ENCODE measurements at regions not wholly inside any gene's neighbourhood (a gene's known extent, or its start where the extent isn't known, plus 50 kb on each side); places are given as distances from the start of the nearest gene placed in this dataset.

- no peak for DNase-seq (ENCODE audit: low read depth)
Measured at GRCh38 chr17:14717859-14718258, 417.0 kb downstream of the HS3ST3B1 start.

GRCh38 chr17:14715561-14715960, 414.7 kb downstream of the HS3ST3B1 start:
- no peak for DNase-seq (ENCODE audit: low read depth)
- H3K4me3 ChIP-seq (ENCODE audit: low read depth, low read length), result no peak overlapping the region
- TF ChIP-seq MAX (IDR thresholded peaks at IDR 0.05; ENCODE audit: low read depth, low read length) (no peak), POLR2A (IDR thresholded peaks at IDR 0.05; ENCODE audit: extremely low read depth, insufficient read length) (no peak), MYC (IDR thresholded peaks at IDR 0.05; ENCODE audit: low read depth, low read length) (no peak), CTCF (IDR thresholded peaks at IDR 0.05; ENCODE audit: low read depth, low read length) (no peak)

More at GRCh38 chr17:14717859-14718258, 417.0 kb downstream of the HS3ST3B1 start:
- no peak overlapping the region for H3K4me3 ChIP-seq (ENCODE audit: low read depth, low read length)
- TF ChIP-seq CTCF (IDR thresholded peaks at IDR 0.05; ENCODE audit: low read depth, low read length) (no peak), MAX (IDR thresholded peaks at IDR 0.05; ENCODE audit: low read depth, low read length) (no peak), POLR2A (IDR thresholded peaks at IDR 0.05; ENCODE audit: extremely low read depth, insufficient read length) (no peak), MYC (IDR thresholded peaks at IDR 0.05; ENCODE audit: low read depth, low read length) (no peak)

GRCh38 chr17:14712611-14713021, 411.7 kb downstream of the HS3ST3B1 start:
- H3K4me3 ChIP-seq (ENCODE audit: low read depth, low read length), result no peak overlapping the region
- TF ChIP-seq POLR2A (IDR thresholded peaks at IDR 0.05; ENCODE audit: extremely low read depth, insufficient read length) (no peak), MYC (IDR thresholded peaks at IDR 0.05; ENCODE audit: low read depth, low read length) (no peak), MAX (IDR thresholded peaks at IDR 0.05; ENCODE audit: low read depth, low read length) (no peak), CTCF (IDR thresholded peaks at IDR 0.05; ENCODE audit: low read depth, low read length) (no peak)
- DNase-seq (ENCODE audit: low read depth), result peak; percentile 73

- H3K4me3 ChIP-seq (ENCODE audit: low read depth, low read length), result no peak overlapping the region
- TF ChIP-seq CTCF (IDR thresholded peaks at IDR 0.05; ENCODE audit: low read depth, low read length), result no peak
- no peak for TF ChIP-seq MYC (IDR thresholded peaks at IDR 0.05; ENCODE audit: low read depth, low read length)
- no peak for TF ChIP-seq POLR2A (IDR thresholded peaks at IDR 0.05; ENCODE audit: extremely low read depth, insufficient read length)
- TF ChIP-seq MAX (IDR thresholded peaks at IDR 0.05; ENCODE audit: low read depth, low read length), result no peak
Measured at GRCh38 chr17:14704121-14704520, 403.2 kb downstream of the HS3ST3B1 start.

GRCh38 chr17:14701886-14702285, 401.0 kb downstream of the HS3ST3B1 start:
- DNase-seq (ENCODE audit: low read depth), result no peak
- TF ChIP-seq CTCF (IDR thresholded peaks at IDR 0.05; ENCODE audit: low read depth, low read length), result no peak
- TF ChIP-seq POLR2A (IDR thresholded peaks at IDR 0.05; ENCODE audit: extremely low read depth, insufficient read length), result no peak
- TF ChIP-seq MAX (IDR thresholded peaks at IDR 0.05; ENCODE audit: low read depth, low read length), result no peak
- no peak for TF ChIP-seq MYC (IDR thresholded peaks at IDR 0.05; ENCODE audit: low read depth, low read length)
- no peak overlapping the region for H3K4me3 ChIP-seq (ENCODE audit: low read depth, low read length)

More at GRCh38 chr17:14704121-14704520, 403.2 kb downstream of the HS3ST3B1 start:
- no peak for DNase-seq (ENCODE audit: low read depth)

Data from NB4 (cell line).